H9 (cell line): ENCODE measurements at regions not wholly inside any gene's neighbourhood (a gene's known extent, or its start where the extent isn't known, plus 50 kb on each side); places are given as distances from the start of the nearest gene placed in this dataset.

ENCODE experiments used
- DNase-seq: peaks from one replicate; pipeline ENCODE4 v3.0.0-alpha.2; 2017
- H2AFZ ChIP-seq: one replicate; pipeline ENCODE4 v1.6.1; 2013; ENCODE audit warnings: mild to moderate bottlenecking, low read length, control low read depth, moderate library complexity
- H2AK5ac ChIP-seq: 2 replicates; pipeline ENCODE4 v1.6.1; 2013; ENCODE audit warnings: low read length, control low read depth, mixed read lengths; ENCODE audit not compliant: insufficient read length
- H2BK120ac ChIP-seq: one replicate; pipeline ENCODE4 v1.6.1; 2013; ENCODE audit warnings: low read depth, mild to moderate bottlenecking, low read length, control low read depth, inconsistent platforms; ENCODE audit not compliant: poor library complexity, severe bottlenecking
- H2BK12ac ChIP-seq: 2 replicates; pipeline ENCODE4 v1.6.1; 2013; ENCODE audit warnings: low read length, control low read depth, mixed read lengths, low read depth; ENCODE audit not compliant: insufficient read length
- H2BK15ac ChIP-seq: 2 replicates; pipeline ENCODE4 v1.6.1; 2013; ENCODE audit warnings: low read depth, low read length, control low read depth
- H2BK20ac ChIP-seq: one replicate; pipeline ENCODE4 v1.6.1; 2013; ENCODE audit warnings: low read depth, mild to moderate bottlenecking, low read length, control low read depth, inconsistent platforms; ENCODE audit not compliant: poor library complexity, severe bottlenecking
- H2BK5ac ChIP-seq: 2 replicates; pipeline ENCODE4 v1.6.1; 2013; ENCODE audit warnings: low read length, control low read depth, mixed read lengths; ENCODE audit not compliant: insufficient read length
- H3K14ac ChIP-seq: 2 replicates; pipeline ENCODE4 v1.6.1; 2013; ENCODE audit warnings: low read length, control low read depth; ENCODE audit not compliant: insufficient read depth
- H3K18ac ChIP-seq: 2 replicates; pipeline ENCODE4 v1.6.1; 2013; ENCODE audit warnings: low read depth, mild to moderate bottlenecking, mixed read lengths, low read length, control low read depth; ENCODE audit not compliant: insufficient read length
- H3K23ac ChIP-seq: 2 replicates; pipeline ENCODE4 v1.6.1; 2013; ENCODE audit warnings: low read length, control low read depth, mixed read lengths, low read depth; ENCODE audit not compliant: insufficient read length
- H3K23me2 ChIP-seq: 2 replicates; pipeline ENCODE4 v1.6.1; 2013; ENCODE audit warnings: low read depth, mild to moderate bottlenecking, mixed read lengths, low read length, control low read depth; ENCODE audit not compliant: insufficient read length, poor library complexity, severe bottlenecking
- H3K27ac ChIP-seq: 2 replicates; pipeline ENCODE4 v1.5.1; 2013; ENCODE audit warnings: low read length, control low read depth, mixed read lengths, low read depth; ENCODE audit not compliant: insufficient read length
- H3K27me3 ChIP-seq: 2 replicates; pipeline ENCODE4 v1.6.1; 2013; ENCODE audit warnings: low read length, control low read depth, inconsistent platforms; ENCODE audit not compliant: insufficient read depth
- H3K4ac ChIP-seq: 2 replicates; pipeline ENCODE4 v1.6.1; 2013; ENCODE audit warnings: low read depth, mild to moderate bottlenecking, control low read depth, inconsistent platforms, low read length, moderate library complexity
- H3K4me1 ChIP-seq: 2 replicates; pipeline ENCODE4 v1.6.1; 2013; ENCODE audit warnings: low read length, control low read depth, inconsistent platforms; ENCODE audit not compliant: insufficient read depth
- H3K4me2 ChIP-seq: 2 replicates; pipeline ENCODE4 v1.6.1; 2013; ENCODE audit warnings: low read length, control low read depth, mixed read lengths; ENCODE audit not compliant: insufficient read length, insufficient read depth
- H3K56ac ChIP-seq: 2 replicates; pipeline ENCODE4 v1.6.1; 2013; ENCODE audit warnings: low read depth, mild to moderate bottlenecking, mixed read lengths, low read length, control low read depth; ENCODE audit not compliant: insufficient read length
- H3K79me1 ChIP-seq: 2 replicates; pipeline ENCODE4 v1.6.1; 2013; ENCODE audit warnings: low read depth, mild to moderate bottlenecking, moderate library complexity, low read length, control low read depth, inconsistent platforms; ENCODE audit not compliant: insufficient read depth, poor library complexity, severe bottlenecking
- H3K79me2 ChIP-seq: 2 replicates; pipeline ENCODE4 v1.6.1; 2013; ENCODE audit warnings: low read length, control low read depth, inconsistent platforms; ENCODE audit not compliant: insufficient read depth
- H3K9ac ChIP-seq: 2 replicates; pipeline ENCODE4 v1.6.1; 2013; ENCODE audit warnings: low read length, control low read depth, mixed read lengths; ENCODE audit not compliant: insufficient read length; ENCODE audit errors: extremely low read depth
- H3K9me3 ChIP-seq: one replicate; pipeline ENCODE4 v1.6.1; 2013; ENCODE audit warnings: low read depth, low read length, inconsistent platforms; ENCODE audit not compliant: control insufficient read depth
- H3T11ph ChIP-seq: one replicate; pipeline ENCODE4 v1.6.1; 2013; ENCODE audit warnings: mild to moderate bottlenecking, low read length, control low read depth, inconsistent platforms
- H4K20me1 ChIP-seq: one replicate; pipeline ENCODE4 v1.6.1; 2013; ENCODE audit not compliant: control insufficient read depth, insufficient read length, insufficient read depth
- H4K5ac ChIP-seq: 2 replicates; pipeline ENCODE4 v1.6.1; 2013; ENCODE audit warnings: low read depth, mild to moderate bottlenecking, mixed read lengths, low read length, control low read depth; ENCODE audit not compliant: insufficient read length
- H4K8ac ChIP-seq: replicated peaks from 2 replicates; pipeline ENCODE4 v1.6.1; 2013; ENCODE audit warnings: low read length, control low read depth, mixed read lengths, low read depth; ENCODE audit not compliant: insufficient read length
- H4K91ac ChIP-seq: 2 replicates; pipeline ENCODE4 v1.6.1; 2013; ENCODE audit warnings: low read depth, mild to moderate bottlenecking, moderate library complexity, mixed read lengths, low read length, control low read depth; ENCODE audit not compliant: insufficient read length
- H3K27ac Mint-ChIP-seq, 3 experiments: 2 replicates in 2 of 3; 3 replicates in 1 of 3; pipeline ENCODE4 v1.8.0; 2020 to 2021; ENCODE audit warnings: mixed read lengths in 3 of 3, mild to moderate bottlenecking in 1 of 3, moderate library complexity in 1 of 3
- H3K27me3 Mint-ChIP-seq: 2 replicates; pipeline ENCODE4 v1.8.0; 2021; ENCODE audit warnings: low read depth, mild to moderate bottlenecking, moderate library complexity, mixed read lengths
- H3K36me3 Mint-ChIP-seq, 3 experiments: 2 replicates in 2 of 3; 3 replicates in 1 of 3; pipeline ENCODE4 v1.8.0; 2020 to 2021; ENCODE audit warnings: low read depth in 3 of 3, mixed read lengths in 3 of 3; ENCODE audit not compliant: insufficient read depth in 1 of 3
- H3K4me1 Mint-ChIP-seq, 2 experiments: 2 replicates each; pipeline ENCODE4 v1.8.0; 2020; ENCODE audit warnings: mixed read lengths in 2 of 2
- H3K4me3 Mint-ChIP-seq, 2 experiments: 2 replicates in 1 of 2; 3 replicates in 1 of 2; pipeline ENCODE4 v1.8.0; 2020 to 2021; ENCODE audit warnings: mild to moderate bottlenecking in 2 of 2, mixed read lengths in 2 of 2, moderate library complexity in 1 of 2
- H3K9me3 Mint-ChIP-seq, 2 experiments: 2 replicates in 1 of 2; 3 replicates in 1 of 2; pipeline ENCODE4 v1.8.0; 2020; ENCODE audit warnings: mild to moderate bottlenecking in 2 of 2, mixed read lengths in 2 of 2, moderate library complexity in 1 of 2
- CTCF ChIP-seq: fragments of 200-600 bp; sonication (generic); conservative IDR thresholded peaks from 3 replicates; pipeline ENCODE4 v1.8.0; 2021; ENCODE audit warnings: antibody characterized with exemption, mild to moderate bottlenecking
- WGBS: extraction: QIAGEN DNeasy Blood & Tissue Kit; methylation state at CpG from one replicate; pipeline ENCODE4 v1.1.7; 2013; ENCODE audit warnings: missing lambda C conversion rate, low lambda C conversion rate, mixed read lengths; ENCODE audit not compliant: insufficient read length; ENCODE audit errors: extremely low coverage; 5-methylcytosine and 5-hydroxymethylcytosine counted together

GRCh38 chr3:177676947-177677587 is 479.8 kb upstream of the TBL1XR1 start:
- no peak overlapping the region for H4K8ac ChIP-seq
- no peak overlapping the region for H3T11ph ChIP-seq
- H3K4me1 ChIP-seq = no peaks in the 10 kb centered on the region; the same call in 1 of the 2 replicates
- no peak overlapping the region for H3K27ac Mint-ChIP-seq
- no peak overlapping the region for H3K27ac ChIP-seq
- no peak overlapping the region for H2BK5ac ChIP-seq
- no peak overlapping the region for H3K4me2 ChIP-seq
- no peak overlapping the region for H2BK12ac ChIP-seq
- H3K18ac ChIP-seq = peak overlapping the region; percentile 29
- no peak for TF ChIP-seq CTCF
- H4K91ac ChIP-seq = no peak overlapping the region
- H3K9me3 Mint-ChIP-seq = no peaks in the 10 kb centered on the region
- no CpG with 5 or more reads among the region's 6 CpGs for WGBS
- no peaks in the 10 kb centered on the region; a peak in 1 of 7 replicates for H3K36me3 Mint-ChIP-seq
- no peak overlapping the region for H3K4me3 Mint-ChIP-seq
- DNase-seq = no peak
- H3K4ac ChIP-seq = no peak overlapping the region
- H2AFZ ChIP-seq = no peak overlapping the region
- H2BK20ac ChIP-seq = no peak overlapping the region
- H4K20me1 ChIP-seq = no peaks in the 10 kb centered on the region
- H4K5ac ChIP-seq = no peak overlapping the region
- H3K79me2 ChIP-seq = no peaks in the 10 kb centered on the region
- no peak overlapping the region for H3K14ac ChIP-seq
- no peak overlapping the region for H2BK120ac ChIP-seq
- no peak overlapping the region for H2AK5ac ChIP-seq
- H3K9ac ChIP-seq = no peak overlapping the region
- peaks cover 2 to 10% of the 10 kb centered on the region in 2 experiments for H3K4me1 Mint-ChIP-seq
- no peaks in the 10 kb centered on the region for H3K23me2 ChIP-seq
- H3K27me3 ChIP-seq = no peaks in the 10 kb centered on the region
- H2BK15ac ChIP-seq = no peak overlapping the region
- H3K79me1 ChIP-seq = no peaks in the 10 kb centered on the region
- no peaks in the 10 kb centered on the region for H3K9me3 ChIP-seq
- H3K56ac ChIP-seq = no peak overlapping the region
- H3K23ac ChIP-seq = no peak overlapping the region
- no peaks in the 10 kb centered on the region for H3K27me3 Mint-ChIP-seq
